ENCODE measurements at regions not wholly inside any gene's neighbourhood (a gene's known extent, or its start where the extent isn't known, plus 50 kb on each side); places are given as distances from the start of the nearest gene placed in this dataset.

- H3K4me3 ChIP-seq (ENCODE audit: low read depth, low read length): no peak overlapping the region
- TF ChIP-seq CTCF (IDR thresholded peaks at IDR 0.05; ENCODE audit: borderline replicate concordance, insufficient read depth, low read depth, low read length): no peak
Measured at GRCh38 chr4:14337892-14338584, 664.2 kb upstream of the CPEB2 start.

- TF ChIP-seq CTCF (IDR thresholded peaks at IDR 0.05; ENCODE audit: borderline replicate concordance, insufficient read depth, low read depth, low read length): no peak
- H3K4me3 ChIP-seq (ENCODE audit: low read depth, low read length): no peak overlapping the region
Measured at GRCh38 chr4:14338585-14339265, 663.6 kb upstream of the CPEB2 start.

DNA sequence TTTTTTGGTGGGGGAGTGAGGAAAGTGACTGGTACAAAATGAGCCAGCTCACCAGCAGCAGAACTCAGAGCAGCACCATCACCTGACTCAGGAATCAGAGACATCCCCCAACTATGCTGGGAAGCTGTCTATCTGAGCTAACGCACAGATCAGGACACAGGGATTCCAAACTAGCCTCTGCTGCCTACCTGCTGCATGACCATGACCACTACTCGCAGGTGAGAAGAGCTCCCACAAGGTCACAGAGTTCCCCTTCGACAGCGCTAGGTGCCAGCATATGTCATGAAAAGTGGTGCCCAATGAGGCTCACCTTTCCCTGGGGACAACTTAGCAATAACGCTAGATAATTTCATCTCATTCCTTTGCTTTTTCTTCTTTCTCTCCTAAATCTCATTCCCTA lies 662.6 kb upstream of the CPEB2 start:
- no peak for TF ChIP-seq CTCF (IDR thresholded peaks at IDR 0.05; ENCODE audit: borderline replicate concordance, insufficient read depth, low read depth, low read length)
- no peak overlapping the region for H3K4me3 ChIP-seq (ENCODE audit: low read depth, low read length)

GRCh38 chr4:14340321-14340720 lies 662.0 kb upstream of the CPEB2 start:
- no peak overlapping the region for H3K4me3 ChIP-seq (ENCODE audit: low read depth, low read length)
- TF ChIP-seq CTCF (IDR thresholded peaks at IDR 0.05; ENCODE audit: borderline replicate concordance, insufficient read depth, low read depth, low read length): no peak

DNA sequence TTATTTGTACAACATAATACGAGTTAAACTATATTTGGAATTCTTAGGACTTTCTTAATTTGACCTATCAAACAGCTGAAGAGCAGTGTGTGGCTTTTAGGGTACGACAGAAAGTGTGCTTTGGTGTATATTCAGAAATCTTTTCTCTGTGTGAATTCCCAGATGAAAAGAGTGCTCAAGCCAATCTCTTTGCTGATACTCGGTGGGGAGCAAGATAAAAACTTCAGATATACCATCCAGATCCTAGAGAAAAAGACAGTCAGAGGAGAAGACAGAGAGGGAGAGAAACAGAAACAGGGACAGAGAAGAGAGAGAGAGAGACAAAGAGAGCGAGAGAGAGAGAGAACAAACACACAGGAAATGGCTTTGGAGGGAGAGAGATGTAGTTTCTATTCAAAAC lies 658.3 kb upstream of the CPEB2 start:
- TF ChIP-seq CTCF (IDR thresholded peaks at IDR 0.05; ENCODE audit: borderline replicate concordance, insufficient read depth, low read depth, low read length): no peak
- no peak overlapping the region for H3K4me3 ChIP-seq (ENCODE audit: low read depth, low read length)

DNA sequence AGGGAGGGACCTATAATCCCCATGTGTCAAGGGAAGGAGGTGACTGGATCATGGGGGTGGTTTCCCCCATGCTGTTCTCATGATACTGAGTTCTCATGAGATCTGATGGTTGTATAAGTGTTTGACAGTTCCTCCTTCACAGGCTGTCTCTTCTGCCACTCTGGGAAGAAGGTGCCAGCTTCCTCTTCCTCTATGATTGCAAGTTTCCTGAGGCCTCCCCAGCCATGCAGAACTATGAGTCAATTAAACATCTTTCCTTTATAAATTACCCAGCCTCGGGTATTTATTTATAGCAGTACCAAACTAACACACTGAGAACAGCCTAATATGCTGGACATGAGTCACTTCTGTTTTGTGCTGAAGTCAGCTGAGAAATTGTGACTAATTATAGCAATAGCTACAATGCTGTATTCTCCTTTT lies 656.9 kb upstream of the CPEB2 start:
- no peak for TF ChIP-seq CTCF (IDR thresholded peaks at IDR 0.05; ENCODE audit: borderline replicate concordance, insufficient read depth, low read depth, low read length)
- H3K4me3 ChIP-seq (ENCODE audit: low read depth, low read length): no peak overlapping the region

GRCh38 chr4:14347526-14347925 lies 654.8 kb upstream of the CPEB2 start:
- H3K4me3 ChIP-seq (ENCODE audit: low read depth, low read length): no peak overlapping the region
- TF ChIP-seq CTCF (IDR thresholded peaks at IDR 0.05; ENCODE audit: borderline replicate concordance, insufficient read depth, low read depth, low read length): no peak

Data from GM12875 (cell line).